HCT116 (cell line): ENCODE measurements at regions not wholly inside any gene's neighbourhood (a gene's known extent, or its start where the extent isn't known, plus 50 kb on each side); places are given as distances from the start of the nearest gene placed in this dataset.

Experiments used
- ATAC-seq: fragments of 200-7000 bp; cut with Tn5 transposase; 2 replicates; pipeline ENCODE4 v1.9.1; 2020; ENCODE audit warnings: mild to moderate bottlenecking, moderate library complexity
- BruUV-seq: library from RNA; stranded (reverse); fragments of 400-500 nt; replicated peaks from 2 replicates; lab custom pipeline; 2021; lab: Mats Ljungman, UMichigan
- CTCF ChIA-PET: fragments of 300-600 bp; sonication (Branson Sonifier 250); formaldehyde crosslinking; loops from one replicate; lab custom pipeline; 2021; ENCODE audit warnings: antibody characterized with exemption; lab: Charles Lee
- POLR2A ChIA-PET: fragments of 300-600, 350-600 bp; sonication (Branson Sonifier 250); formaldehyde crosslinking; loops from one replicate; lab custom pipeline; 2021; ENCODE audit warnings: antibody characterized with exemption; lab: Charles Lee
- RAD21 ChIA-PET, 2 experiments: fragments of 300-600 bp; sonication (Branson Sonifier 250); formaldehyde crosslinking; loops; one replicate each; lab custom pipeline; 2023; ENCODE audit warnings: low total read pairs in 2 of 2; ENCODE audit not compliant: uncharacterized antibody in 2 of 2, unreplicated experiment in 2 of 2, low non-redundant PET in 1 of 2; lab: Charles Lee
- DNase-seq: peaks from one replicate; pipeline ENCODE4 v3.0.0-alpha.2; 2010; ENCODE audit warnings: low read depth, low spot score
- H2AFZ ChIP-seq: fragments of 200-600 bp; shearing (Covaris generic), sonication (generic); 2 replicates; pipeline ENCODE4 v1.6.1; 2017; ENCODE audit warnings: low read depth, mixed run types, mixed read lengths, antibody characterized with exemption, low read length; ENCODE audit not compliant: poor library complexity, severe bottlenecking
- H3K27ac ChIP-seq: 2 replicates; pipeline ENCODE4 v1.5.1; 2012; ENCODE audit warnings: low read depth, low read length
- H3K27me3 ChIP-seq: fragments of 200-600 bp; sonication (generic); 2 replicates; pipeline ENCODE4 v1.6.1; 2016; ENCODE audit warnings: mixed run types, low read length, mixed read lengths; ENCODE audit not compliant: insufficient read depth
- H3K36me3 ChIP-seq, 2 experiments: fragments of 200-500 bp in 1 of 2; fragments of 200-600 bp in 1 of 2; sonication (Bioruptor generic) in 1 of 2; sonication (generic) in 1 of 2; 2 replicates each; pipeline versions ENCODE4 v1.5.1 to v1.6.1; 2014 to 2016; ENCODE audit warnings: low read length in 2 of 2, inconsistent platforms in 1 of 2, mixed read lengths in 1 of 2, mixed run types in 1 of 2; ENCODE audit not compliant: insufficient read depth in 2 of 2, control insufficient read depth in 1 of 2
- H3K4me1 ChIP-seq, 2 experiments: fragments of 200-600 bp in 1 of 2; sonication (generic) in 1 of 2; 2 replicates each; pipeline versions ENCODE4 v1.5.1 to v1.6.1; 2012 to 2017; ENCODE audit warnings: low read length in 2 of 2, inconsistent platforms in 1 of 2, mild to moderate bottlenecking in 1 of 2, mixed read lengths in 1 of 2, mixed run types in 1 of 2, moderate library complexity in 1 of 2; ENCODE audit not compliant: insufficient read depth in 2 of 2, control insufficient read depth in 1 of 2
- H3K4me2 ChIP-seq: fragments of 200-600 bp; sonication (generic); 2 replicates; pipeline ENCODE4 v1.6.1; 2017; ENCODE audit warnings: mixed run types, low read length, mixed read lengths
- H3K4me3 ChIP-seq, 2 experiments: fragments of 200-600 bp in 1 of 2; sonication (generic) in 1 of 2; replicated peaks in 1 of 2; 2 replicates each; pipeline ENCODE4 v1.5.1; 2011 to 2016; ENCODE audit warnings: low read length in 2 of 2, control low read depth in 1 of 2, low read depth in 1 of 2, mild to moderate bottlenecking in 1 of 2, mixed read lengths in 1 of 2, mixed run types in 1 of 2
- H3K79me2 ChIP-seq: fragments of 200-600 bp; sonication (generic); 2 replicates; pipeline ENCODE4 v1.6.1; 2017; ENCODE audit warnings: mild to moderate bottlenecking, mixed run types, low read length, moderate library complexity, mixed read lengths; ENCODE audit not compliant: insufficient read depth
- H3K9ac ChIP-seq: fragments of 200-600 bp; sonication (generic); 2 replicates; pipeline ENCODE4 v1.6.1; 2016; ENCODE audit warnings: low read length, mixed read lengths
- H3K9me2 ChIP-seq: fragments of 200-600 bp; sonication (generic), shearing (Covaris generic); 2 replicates; pipeline ENCODE4 v1.6.1; 2017; ENCODE audit warnings: mixed run types, mild to moderate bottlenecking, moderate library complexity; ENCODE audit not compliant: insufficient read depth
- H3K9me3 ChIP-seq, 2 experiments: fragments of 200-500 bp in 1 of 2; fragments of 200-600 bp in 1 of 2; sonication (Bioruptor generic) in 1 of 2; sonication (generic) in 1 of 2; 2 replicates each; pipeline ENCODE4 v1.6.1; 2014 to 2017; ENCODE audit warnings: low read length in 2 of 2, mixed read lengths in 2 of 2, inconsistent platforms in 1 of 2, low read depth in 1 of 2, mild to moderate bottlenecking in 1 of 2, mixed run types in 1 of 2, moderate library complexity in 1 of 2; ENCODE audit not compliant: control insufficient read depth in 1 of 2, insufficient read depth in 1 of 2
- H4K20me1 ChIP-seq: fragments of 200-600 bp; sonication (generic), shearing (Covaris generic); 2 replicates; pipeline ENCODE4 v1.6.1; 2017; ENCODE audit warnings: mixed run types, mild to moderate bottlenecking, moderate library complexity; ENCODE audit not compliant: insufficient read depth
- CBX3 ChIP-seq: IDR thresholded peaks from 2 replicates; pipeline ENCODE4 v1.6.1; 2012; ENCODE audit warnings: low read depth
- CEBPB ChIP-seq: IDR thresholded peaks from 2 replicates; pipeline ENCODE4 v1.6.1; 2012; ENCODE audit warnings: low read depth
- ELF1 ChIP-seq: IDR thresholded peaks from 2 replicates; pipeline ENCODE4 v1.6.1; 2012; ENCODE audit warnings: low read depth, borderline replicate concordance
- EZH2 ChIP-seq: fragments of 200-600 bp; sonication (generic); IDR thresholded peaks from 2 replicates; pipeline ENCODE4 v1.6.1; 2017; ENCODE audit warnings: antibody characterized with exemption, mixed run types
- EZH2phosphoT487 ChIP-seq: fragments of 200-600 bp; IDR thresholded peaks from 2 replicates; pipeline ENCODE4 v1.6.1; 2018; ENCODE audit warnings: antibody characterized with exemption, borderline replicate concordance
- JUND ChIP-seq: IDR thresholded peaks from 2 replicates; pipeline ENCODE4 v1.6.1; 2012
- POLR2AphosphoS5 ChIP-seq: IDR thresholded peaks from 2 replicates; pipeline ENCODE4 v1.6.1; 2011; ENCODE audit warnings: mild to moderate bottlenecking, low read depth, low read length, moderate library complexity
- TCF7L2 ChIP-seq: IDR thresholded peaks from 2 replicates; pipeline ENCODE4 v1.7.0; 2011; ENCODE audit warnings: borderline replicate concordance, inconsistent platforms; ENCODE audit not compliant: insufficient read depth, insufficient read length; ENCODE audit errors: extremely low read depth
- ZFX ChIP-seq: fragments of 450-650 bp; IDR thresholded peaks from 2 replicates; pipeline ENCODE4 v1.6.1; 2017
- intact Hi-C: fragments of 100-400 bp; cut with micrococcal nuclease; formaldehyde crosslinking; loops from 2 replicates; pipeline ENCODE4 v1.10.0; 2022
- TF ChIP-seq, protein P1 (sequence below): IDR thresholded peaks from 2 replicates; pipeline ENCODE4 v1.6.1; 2012
- TF ChIP-seq, protein P2 (sequence below), 3 experiments: fragments of 200-600 bp in 1 of 3; sonication (generic) in 1 of 3; IDR thresholded peaks in 2 of 3; conservative IDR thresholded peaks in 1 of 3; 2 replicates each; pipeline ENCODE4 v1.5.1; 2012 to 2017; ENCODE audit warnings: low read depth in 2 of 3, low read length in 2 of 3, antibody characterized with exemption in 1 of 3, borderline replicate concordance in 1 of 3, control low read depth in 1 of 3, mild to moderate bottlenecking in 1 of 3, mixed read lengths in 1 of 3, mixed run types in 1 of 3, moderate library complexity in 1 of 3; ENCODE audit not compliant: insufficient read depth in 1 of 3

DNA sequence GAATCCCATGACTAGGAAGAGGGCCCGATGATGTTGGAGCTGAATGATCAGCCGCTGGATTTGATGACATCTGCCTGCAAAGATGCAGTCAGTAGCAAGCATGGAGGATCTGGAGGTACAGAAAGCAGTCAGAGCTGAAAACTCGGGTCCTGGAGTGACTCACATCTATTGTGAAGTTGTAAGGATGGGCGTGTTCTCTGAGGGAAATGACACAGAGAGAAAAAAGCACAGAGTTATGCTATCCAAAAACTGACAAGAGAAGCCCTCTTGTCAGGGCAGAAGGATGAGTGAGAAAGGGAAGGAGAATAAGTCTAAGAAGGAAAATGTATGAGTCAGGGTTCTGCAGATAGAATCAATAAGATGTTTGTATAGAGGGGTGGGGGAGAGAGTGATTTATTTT, 380.4 kb upstream of the CCDC196 start:
- H4K20me1 ChIP-seq, result no peaks in the 10 kb centered on the region
- POLR2A ChIA-PET, result no interaction called here
- H3K27me3 ChIP-seq, result no peaks in the 10 kb centered on the region
- H2AFZ ChIP-seq, result no peak overlapping the region
- no TSS peak for BruUV-seq
- H3K4me1 ChIP-seq, result peaks cover 7 to 9% of the 10 kb centered on the region in 2 experiments
- H3K27ac ChIP-seq, result no peak overlapping the region
- H3K4me2 ChIP-seq, result peak overlapping the region; percentile 13; the same call in 1 of the 2 replicates
- no peaks in the 10 kb centered on the region for H3K79me2 ChIP-seq
- H3K9me3 ChIP-seq, result no peaks in the 10 kb centered on the region
- H3K9me2 ChIP-seq, result no peaks in the 10 kb centered on the region
- CTCF ChIA-PET, result no interaction called here
- ATAC-seq (no peak), DNase-seq (no peak)
- TF ChIP-seq CEBPB, result no peak
- TF ChIP-seq CBX3, result no peak
- TF ChIP-seq TCF7L2, result no peak
- TF ChIP-seq, protein P1, sequence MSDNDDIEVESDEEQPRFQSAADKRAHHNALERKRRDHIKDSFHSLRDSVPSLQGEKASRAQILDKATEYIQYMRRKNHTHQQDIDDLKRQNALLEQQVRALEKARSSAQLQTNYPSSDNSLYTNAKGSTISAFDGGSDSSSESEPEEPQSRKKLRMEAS, result no peak
- TF ChIP-seq EZH2, result no peak
- no peak for TF ChIP-seq JUND
- TF ChIP-seq ZFX, result no peak
- TF ChIP-seq ELF1, result no peak
- TF ChIP-seq EZH2phosphoT487, result no peak
- H3K9ac ChIP-seq, result no peak overlapping the region
- no peak overlapping the region for H3K4me3 ChIP-seq
- no peaks in the 10 kb centered on the region for H3K36me3 ChIP-seq
- intact Hi-C loops, result no loop called here
- RAD21 ChIA-PET, result no interaction called here

DNA sequence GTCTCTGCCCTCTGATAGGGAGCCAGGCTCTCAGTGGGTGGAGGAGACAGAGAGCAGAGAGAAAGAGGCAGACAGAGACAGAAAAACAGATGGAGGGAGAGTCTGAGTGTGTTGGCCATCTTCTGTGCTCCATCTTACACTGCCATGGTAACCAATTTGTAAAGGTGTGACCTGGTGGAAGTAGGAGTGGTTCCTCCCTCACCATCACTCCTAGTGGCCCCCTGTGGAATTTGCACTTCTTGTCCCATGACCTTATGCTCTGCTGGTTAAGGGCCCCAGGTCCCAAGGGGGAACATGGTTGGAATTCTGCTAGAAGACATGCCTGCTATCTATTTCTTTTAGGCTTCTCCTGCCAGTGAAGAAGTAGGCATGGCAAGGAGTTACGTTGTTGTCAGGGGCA, 376.7 kb upstream of the CCDC196 start:
- ChIA-PET CTCF (no interaction called here), POLR2A (no interaction called here), RAD21 (no interaction called here)
- Histone ChIP-seq H3K27ac (no peak overlapping the region), H3K9ac (no peak overlapping the region), H3K27me3 (no peaks in the 10 kb centered on the region), H3K4me3 (no peak overlapping the region), H3K79me2 (no peaks in the 10 kb centered on the region), H2AFZ (no peak overlapping the region), H3K9me2 (no peaks in the 10 kb centered on the region), H3K36me3 (no peaks in the 10 kb centered on the region), H3K4me2 (no peak overlapping the region), H4K20me1 (no peaks in the 10 kb centered on the region), H3K9me3 (no peaks in the 10 kb centered on the region), H3K4me1 (peaks cover 6 to 9% of the 10 kb centered on the region in 2 experiments)
- TF ChIP-seq POLR2AphosphoS5, result no peak
- TF ChIP-seq, protein P2, sequence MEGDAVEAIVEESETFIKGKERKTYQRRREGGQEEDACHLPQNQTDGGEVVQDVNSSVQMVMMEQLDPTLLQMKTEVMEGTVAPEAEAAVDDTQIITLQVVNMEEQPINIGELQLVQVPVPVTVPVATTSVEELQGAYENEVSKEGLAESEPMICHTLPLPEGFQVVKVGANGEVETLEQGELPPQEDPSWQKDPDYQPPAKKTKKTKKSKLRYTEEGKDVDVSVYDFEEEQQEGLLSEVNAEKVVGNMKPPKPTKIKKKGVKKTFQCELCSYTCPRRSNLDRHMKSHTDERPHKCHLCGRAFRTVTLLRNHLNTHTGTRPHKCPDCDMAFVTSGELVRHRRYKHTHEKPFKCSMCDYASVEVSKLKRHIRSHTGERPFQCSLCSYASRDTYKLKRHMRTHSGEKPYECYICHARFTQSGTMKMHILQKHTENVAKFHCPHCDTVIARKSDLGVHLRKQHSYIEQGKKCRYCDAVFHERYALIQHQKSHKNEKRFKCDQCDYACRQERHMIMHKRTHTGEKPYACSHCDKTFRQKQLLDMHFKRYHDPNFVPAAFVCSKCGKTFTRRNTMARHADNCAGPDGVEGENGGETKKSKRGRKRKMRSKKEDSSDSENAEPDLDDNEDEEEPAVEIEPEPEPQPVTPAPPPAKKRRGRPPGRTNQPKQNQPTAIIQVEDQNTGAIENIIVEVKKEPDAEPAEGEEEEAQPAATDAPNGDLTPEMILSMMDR (IDR thresholded peaks at IDR 0.05 in 2 of 3, conservative IDR thresholded peaks at IDR 0.05 in 1 of 3; ENCODE audit: borderline replicate concordance in 1 of 3, insufficient read depth in 1 of 3, low read depth in 2 of 3, low read length in 2 of 3), result peak in 2 of 3 experiments; percentile 25 to 32; a peak in 3 of 6 replicates
- ATAC-seq (peak; percentile 83), DNase-seq (no peak)
- intact Hi-C loops, result no loop called here
- BruUV-seq, result no TSS peak
